ENCODE measurements at regions not wholly inside any gene's neighbourhood (a gene's known extent, or its start where the extent isn't known, plus 50 kb on each side); places are given as distances from the start of the nearest gene placed in this dataset.
"Not testable (repeated sequence)": the region's sequence is repeated elsewhere in the genome, so short reads cannot be mapped to it uniquely, and the experiment has no call there.

GRCh38 chr2:36302911-36303310 lies 52.7 kb upstream of the CRIM1 start:
- DNase-seq (ENCODE audit: low spot score): no peak

- no peak for DNase-seq (ENCODE audit: low spot score)
Measured at GRCh38 chr2:36301843-36302242, 53.7 kb upstream of the CRIM1 start.

GRCh38 chr2:36300697-36301096 lies 54.9 kb upstream of the CRIM1 start:
- no peak for DNase-seq (ENCODE audit: low spot score)

GRCh38 chr2:36296798-36297197 lies 58.8 kb upstream of the CRIM1 start:
- peak; percentile 14 for DNase-seq (ENCODE audit: low spot score)

- no peak for DNase-seq (ENCODE audit: low spot score)
Measured at GRCh38 chr2:36294316-36294721, 61.3 kb upstream of the CRIM1 start.

GRCh38 chr2:36290306-36290856 lies 65.2 kb upstream of the CRIM1 start:
- DNase-seq (ENCODE audit: low spot score): no peak

GRCh38 chr2:36289731-36290130 lies 65.8 kb upstream of the CRIM1 start:
- no peak for DNase-seq (ENCODE audit: low spot score)

GRCh38 chr2:36287363-36288275 lies 68.0 kb upstream of the CRIM1 start:
- DNase-seq (ENCODE audit: low spot score): no peak

- DNase-seq (ENCODE audit: low spot score): not testable (repeated sequence)
Measured at GRCh38 chr2:36279506-36279905, 76.1 kb upstream of the CRIM1 start.

- DNase-seq (ENCODE audit: low spot score): no peak
Measured at GRCh38 chr2:36277881-36278523, 77.6 kb upstream of the CRIM1 start.

GRCh38 chr2:36277146-36277808 lies 78.3 kb upstream of the CRIM1 start:
- DNase-seq (ENCODE audit: low spot score): no peak

- DNase-seq (ENCODE audit: low spot score): no peak
Measured at GRCh38 chr2:36271266-36271665, 84.3 kb upstream of the CRIM1 start.

- peak; percentile 47 for DNase-seq (ENCODE audit: low spot score)
Measured at GRCh38 chr2:36270758-36271157, 84.8 kb upstream of the CRIM1 start.

- no peak for DNase-seq (ENCODE audit: low spot score)
Measured at GRCh38 chr2:36267194-36267593, 88.4 kb upstream of the CRIM1 start.

GRCh38 chr2:36266536-36267121 lies 88.9 kb upstream of the CRIM1 start:
- no peak for DNase-seq (ENCODE audit: low spot score)

GRCh38 chr2:36262581-36262980 lies 93.0 kb upstream of the CRIM1 start:
- DNase-seq (ENCODE audit: low spot score): no peak

- DNase-seq (ENCODE audit: low spot score): no peak
Measured at GRCh38 chr2:36255863-36256262, 99.7 kb upstream of the CRIM1 start.

- no peak for DNase-seq (ENCODE audit: low spot score)
Measured at GRCh38 chr2:36253086-36253485, 102.5 kb upstream of the CRIM1 start.

- no peak for DNase-seq (ENCODE audit: low spot score)
Measured at GRCh38 chr2:36246320-36246990, 109.1 kb upstream of the CRIM1 start.

GRCh38 chr2:36245651-36246050 lies 109.9 kb upstream of the CRIM1 start:
- no peak for DNase-seq (ENCODE audit: low spot score)

GRCh38 chr2:36238106-36238505 lies 117.5 kb upstream of the CRIM1 start:
- no peak for DNase-seq (ENCODE audit: low spot score)

- no peak for DNase-seq (ENCODE audit: low spot score)
Measured at GRCh38 chr2:36235882-36236281, 119.7 kb upstream of the CRIM1 start.
